DOHH2 (cell line): ENCODE measurements at regions not wholly inside any gene's neighbourhood (a gene's known extent, or its start where the extent isn't known, plus 50 kb on each side); places are given as distances from the start of the nearest gene placed in this dataset.
"Not testable (repeated sequence)": the region's sequence is repeated elsewhere in the genome, so short reads cannot be mapped to it uniquely, and the experiment has no call there.

Experiments used
- H3F3A ChIP-seq: fragments of 200-600 bp; sonication (generic), shearing (Covaris generic); 2 replicates; pipeline ENCODE4 v1.6.0; 2016; ENCODE audit warnings: antibody characterized with exemption, mild to moderate bottlenecking; ENCODE audit not compliant: control insufficient read depth, insufficient read depth
- H3K27ac ChIP-seq: fragments of 200-600 bp; sonication (generic); 2 replicates; pipeline ENCODE4 v1.5.1; 2014; ENCODE audit warnings: low read depth, mild to moderate bottlenecking, low read length, moderate library complexity
- H3K27me3 ChIP-seq: fragments of 200-600 bp; sonication (generic); 2 replicates; pipeline ENCODE4 v1.6.1; 2014; ENCODE audit warnings: mild to moderate bottlenecking, low read length, mixed read lengths; ENCODE audit not compliant: control insufficient read depth
- H3K36me3 ChIP-seq: fragments of 200-600 bp; sonication (generic); 2 replicates; pipeline ENCODE4 v1.6.1; 2014; ENCODE audit warnings: mild to moderate bottlenecking, low read length, moderate library complexity, mixed read lengths; ENCODE audit not compliant: control insufficient read depth
- H3K4me1 ChIP-seq: fragments of 200-600 bp; sonication (generic); 2 replicates; pipeline ENCODE4 v1.6.1; 2014; ENCODE audit warnings: mild to moderate bottlenecking, low read length, mixed read lengths; ENCODE audit not compliant: control insufficient read depth
- H3K4me2 ChIP-seq: fragments of 200-600 bp; sonication (generic); 2 replicates; pipeline ENCODE4 v1.6.0; 2014; ENCODE audit warnings: mild to moderate bottlenecking, low read length, moderate library complexity
- H3K4me3 ChIP-seq: fragments of 200-600 bp; sonication (generic); 2 replicates; pipeline ENCODE4 v1.5.1; 2014; ENCODE audit warnings: mild to moderate bottlenecking, low read length, mixed read lengths
- H3K79me2 ChIP-seq: fragments of 200-600 bp; sonication (generic); 2 replicates; pipeline ENCODE4 v1.6.1; 2014; ENCODE audit warnings: mild to moderate bottlenecking, low read length, mixed read lengths; ENCODE audit not compliant: control insufficient read depth
- H3K9me2 ChIP-seq: fragments of 200-600 bp; sonication (generic); replicated peaks from 2 replicates; pipeline ENCODE4 v1.6.1; 2014; ENCODE audit warnings: mild to moderate bottlenecking, low read length, mixed read lengths; ENCODE audit not compliant: control insufficient read depth
- H3K9me3 ChIP-seq: fragments of 200-600 bp; sonication (generic); 2 replicates; pipeline ENCODE4 v1.6.1; 2014; ENCODE audit warnings: antibody characterized with exemption, low read length, mixed read lengths; ENCODE audit not compliant: control insufficient read depth, insufficient read depth
- H4K20me1 ChIP-seq: fragments of 200-600 bp; sonication (generic); 2 replicates; pipeline ENCODE4 v1.6.0; 2014; ENCODE audit warnings: low read depth, mild to moderate bottlenecking, antibody characterized with exemption, low read length, moderate library complexity; ENCODE audit not compliant: control insufficient read depth, insufficient read depth
- EZH2phosphoT487 ChIP-seq: fragments of 200-600 bp; sonication (generic); IDR thresholded peaks from 2 replicates; pipeline ENCODE4 v1.6.1; 2017; ENCODE audit warnings: borderline replicate concordance, mild to moderate bottlenecking, antibody characterized with exemption, low read length, moderate library complexity, mixed read lengths
- TF ChIP-seq, protein P1 (sequence below): fragments of 200-600 bp; sonication (generic); IDR thresholded peaks from one replicate; pipeline ENCODE4 v1.5.1; 2014; ENCODE audit warnings: antibody characterized with exemption, mild to moderate bottlenecking, low read depth, low read length; ENCODE audit not compliant: poor library complexity, severe bottlenecking

- H3K36me3 ChIP-seq = no peaks in the 10 kb centered on the region
- no peaks in the 10 kb centered on the region for H4K20me1 ChIP-seq
- no peaks in the 10 kb centered on the region for H3K9me2 ChIP-seq
- no peak overlapping the region for H3K4me2 ChIP-seq
- H3K4me3 ChIP-seq = no peak overlapping the region
- no peaks in the 10 kb centered on the region for H3K9me3 ChIP-seq
- no peaks in the 10 kb centered on the region for H3K4me1 ChIP-seq
- H3K79me2 ChIP-seq = no peaks in the 10 kb centered on the region
- H3F3A ChIP-seq = no peaks in the 10 kb centered on the region
- no peak overlapping the region for H3K27ac ChIP-seq
- no peaks in the 10 kb centered on the region for H3K27me3 ChIP-seq
- TF ChIP-seq EZH2phosphoT487 = no peak
- TF ChIP-seq, protein P1, sequence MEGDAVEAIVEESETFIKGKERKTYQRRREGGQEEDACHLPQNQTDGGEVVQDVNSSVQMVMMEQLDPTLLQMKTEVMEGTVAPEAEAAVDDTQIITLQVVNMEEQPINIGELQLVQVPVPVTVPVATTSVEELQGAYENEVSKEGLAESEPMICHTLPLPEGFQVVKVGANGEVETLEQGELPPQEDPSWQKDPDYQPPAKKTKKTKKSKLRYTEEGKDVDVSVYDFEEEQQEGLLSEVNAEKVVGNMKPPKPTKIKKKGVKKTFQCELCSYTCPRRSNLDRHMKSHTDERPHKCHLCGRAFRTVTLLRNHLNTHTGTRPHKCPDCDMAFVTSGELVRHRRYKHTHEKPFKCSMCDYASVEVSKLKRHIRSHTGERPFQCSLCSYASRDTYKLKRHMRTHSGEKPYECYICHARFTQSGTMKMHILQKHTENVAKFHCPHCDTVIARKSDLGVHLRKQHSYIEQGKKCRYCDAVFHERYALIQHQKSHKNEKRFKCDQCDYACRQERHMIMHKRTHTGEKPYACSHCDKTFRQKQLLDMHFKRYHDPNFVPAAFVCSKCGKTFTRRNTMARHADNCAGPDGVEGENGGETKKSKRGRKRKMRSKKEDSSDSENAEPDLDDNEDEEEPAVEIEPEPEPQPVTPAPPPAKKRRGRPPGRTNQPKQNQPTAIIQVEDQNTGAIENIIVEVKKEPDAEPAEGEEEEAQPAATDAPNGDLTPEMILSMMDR = no peak
These were observed 140.8 kb upstream of the ISL1 start for GRCh38 chr5:51242456-51242855.

DNA sequence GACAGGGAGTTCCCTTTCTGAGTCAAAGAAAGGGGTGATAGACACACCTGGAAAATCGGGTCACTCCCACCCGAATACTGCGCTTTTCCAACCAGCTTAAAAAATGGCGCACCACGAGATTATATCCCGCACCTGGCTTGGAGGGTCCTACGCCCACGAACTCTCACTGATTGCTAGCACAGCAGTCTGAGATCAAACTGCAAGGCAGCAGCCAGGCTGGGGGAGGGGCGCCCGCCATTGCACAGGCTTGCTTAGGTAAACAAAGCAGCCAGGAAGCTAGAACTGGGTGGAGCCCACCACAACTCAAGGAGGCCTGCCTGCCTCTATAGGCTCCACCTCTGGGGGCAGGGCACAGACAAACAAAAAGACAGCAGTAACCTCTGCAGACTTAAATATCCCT, 132.3 kb upstream of the ISL1 start:
- H4K20me1 ChIP-seq, H3F3A ChIP-seq, H3K9me3 ChIP-seq, H3K4me3 ChIP-seq, H3K79me2 ChIP-seq, H3K36me3 ChIP-seq, H3K27me3 ChIP-seq, H3K4me2 ChIP-seq, H3K4me1 ChIP-seq, H3K9me2 ChIP-seq, H3K27ac ChIP-seq: not testable (repeated sequence)

DNA sequence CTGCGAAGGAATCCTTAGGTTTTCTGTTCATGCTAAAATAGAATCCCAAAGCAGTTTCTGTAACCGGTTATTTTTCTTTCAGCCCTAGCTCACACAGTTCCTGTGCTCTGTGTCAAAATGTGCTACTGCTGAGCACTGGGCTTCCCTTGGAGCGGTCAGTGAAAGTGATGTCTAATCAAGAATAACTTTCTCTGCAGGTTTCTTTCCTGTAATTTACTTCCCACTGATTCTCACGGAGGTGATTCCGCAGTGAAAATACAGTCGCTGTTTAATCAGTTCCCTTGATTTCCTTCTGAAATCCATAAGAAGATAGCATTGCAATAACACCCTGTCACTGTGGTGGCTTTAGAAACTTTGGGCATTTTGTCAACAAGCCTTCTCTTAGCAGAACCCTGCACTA, 112.0 kb upstream of the ISL1 start:
- Histone ChIP-seq H3K9me2 (no peaks in the 10 kb centered on the region), H3K79me2 (no peaks in the 10 kb centered on the region), H3K36me3 (no peaks in the 10 kb centered on the region), H3K27me3 (no peaks in the 10 kb centered on the region), H3K27ac (no peak overlapping the region), H4K20me1 (no peaks in the 10 kb centered on the region), H3K4me1 (no peaks in the 10 kb centered on the region), H3F3A (no peaks in the 10 kb centered on the region), H3K4me2 (no peak overlapping the region), H3K4me3 (no peak overlapping the region), H3K9me3 (no peaks in the 10 kb centered on the region)
- no peak for TF ChIP-seq EZH2phosphoT487

DNA sequence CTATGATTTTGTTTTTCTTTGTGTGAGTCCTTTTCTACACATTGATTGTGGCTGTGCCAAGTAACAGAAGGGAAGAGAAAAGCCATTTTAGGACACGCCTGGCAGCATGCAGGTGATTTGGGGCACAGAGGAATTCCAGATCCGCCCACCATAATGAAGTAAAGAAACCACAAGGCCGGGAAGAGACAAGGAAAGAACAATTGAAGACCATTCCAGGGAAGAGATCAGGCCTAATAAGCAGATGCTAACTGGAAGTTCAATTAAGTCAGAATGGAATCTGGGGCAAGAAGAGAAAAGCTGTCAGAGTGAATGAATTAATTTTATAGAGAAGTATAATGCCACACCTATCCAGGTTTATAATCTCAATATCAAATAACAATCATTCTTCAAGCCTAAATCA, 110.2 kb upstream of the ISL1 start:
- Histone ChIP-seq H3K36me3 (no peaks in the 10 kb centered on the region), H3K27me3 (no peaks in the 10 kb centered on the region), H3K4me1 (no peaks in the 10 kb centered on the region), H3F3A (no peaks in the 10 kb centered on the region), H3K27ac (no peak overlapping the region), H3K4me3 (no peak overlapping the region), H3K79me2 (no peaks in the 10 kb centered on the region), H4K20me1 (no peaks in the 10 kb centered on the region), H3K9me3 (no peaks in the 10 kb centered on the region), H3K4me2 (no peak overlapping the region), H3K9me2 (no peaks in the 10 kb centered on the region)
- TF ChIP-seq EZH2phosphoT487 = no peak

DNA sequence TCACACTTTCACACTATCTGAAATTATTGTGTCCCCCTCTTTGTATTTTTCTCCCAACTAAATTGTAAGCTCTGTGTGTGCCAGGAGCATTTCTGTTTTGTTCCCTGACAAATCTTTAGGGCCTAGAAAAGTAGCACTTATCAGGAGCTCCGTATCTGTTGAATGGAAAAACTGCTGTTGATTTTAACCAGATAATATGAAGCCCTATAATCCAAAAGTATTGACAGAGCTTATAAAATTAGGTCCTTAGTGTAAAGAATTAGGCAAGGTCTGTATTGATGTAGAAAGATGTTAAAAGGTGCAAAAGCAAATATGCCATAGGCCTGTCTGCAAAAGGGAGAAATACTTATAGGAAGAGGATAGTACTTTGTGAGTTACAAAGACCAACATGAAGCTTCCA, 109.4 kb upstream of the ISL1 start:
- Histone ChIP-seq H3K4me1 (no peaks in the 10 kb centered on the region), H3K27ac (no peak overlapping the region), H3F3A (no peaks in the 10 kb centered on the region), H3K4me2 (no peak overlapping the region), H3K36me3 (no peaks in the 10 kb centered on the region), H4K20me1 (no peaks in the 10 kb centered on the region), H3K4me3 (no peak overlapping the region), H3K9me2 (no peaks in the 10 kb centered on the region), H3K9me3 (no peaks in the 10 kb centered on the region), H3K27me3 (no peaks in the 10 kb centered on the region), H3K79me2 (no peaks in the 10 kb centered on the region)
- TF ChIP-seq EZH2phosphoT487 = no peak
- TF ChIP-seq, protein P1 = no peak
